KMS-11 (cell line): ENCODE measurements at regions not wholly inside any gene's neighbourhood (a gene's known extent, or its start where the extent isn't known, plus 50 kb on each side); places are given as distances from the start of the nearest gene placed in this dataset.

ENCODE experiments used
- H2AFZ ChIP-seq: fragments of 200-600 bp; sonication (generic); 2 replicates; pipeline ENCODE4 v1.6.1; 2016; ENCODE audit warnings: antibody characterized with exemption, mixed run types, low read depth
- H3K27ac ChIP-seq: fragments of 200-600 bp; sonication (generic); 2 replicates; pipeline ENCODE4 v1.6.1; 2016; ENCODE audit warnings: mild to moderate bottlenecking, mixed run types
- H3K27me3 ChIP-seq: fragments of 200-600 bp; sonication (generic); 2 replicates; pipeline ENCODE4 v1.6.1; 2017; ENCODE audit warnings: mild to moderate bottlenecking, low read depth, mixed run types, moderate library complexity; ENCODE audit not compliant: insufficient read depth
- H3K36me3 ChIP-seq: fragments of 200-600 bp; sonication (generic); 2 replicates; pipeline ENCODE4 v1.6.1; 2017; ENCODE audit warnings: mild to moderate bottlenecking, mixed run types; ENCODE audit not compliant: insufficient read depth
- H3K4me1 ChIP-seq: fragments of 200-600 bp; sonication (generic); 2 replicates; pipeline ENCODE4 v1.6.1; 2016; ENCODE audit warnings: mild to moderate bottlenecking, low read depth, mixed run types; ENCODE audit not compliant: poor library complexity, severe bottlenecking
- H3K4me2 ChIP-seq: fragments of 200-600 bp; sonication (generic); 2 replicates; pipeline ENCODE4 v1.7.0; 2016; ENCODE audit warnings: mild to moderate bottlenecking, mixed run types
- H3K4me3 ChIP-seq: fragments of 200-600 bp; sonication (generic); IDR thresholded peaks from 2 replicates; pipeline ENCODE4 v1.6.1; 2017; ENCODE audit warnings: low read depth, low read length, mixed read lengths; ENCODE audit not compliant: insufficient read depth
- H3K79me2 ChIP-seq: fragments of 200-600 bp; sonication (generic); 2 replicates; pipeline ENCODE4 v1.6.1; 2016; ENCODE audit warnings: low read depth, mixed run types; ENCODE audit not compliant: insufficient read depth
- H3K9ac ChIP-seq: fragments of 200-600 bp; sonication (generic); 2 replicates; pipeline ENCODE4 v1.6.1; 2016; ENCODE audit warnings: mild to moderate bottlenecking, mixed run types
- H4K20me1 ChIP-seq: fragments of 200-600 bp; sonication (generic); 2 replicates; pipeline ENCODE4 v1.6.1; 2016; ENCODE audit warnings: mild to moderate bottlenecking, mixed run types; ENCODE audit not compliant: insufficient read depth
- TF ChIP-seq, protein P1 (sequence below): fragments of 200-600 bp; sonication (generic); conservative IDR thresholded peaks from 2 replicates; pipeline ENCODE4 v1.6.1; 2017; ENCODE audit warnings: low read depth, mild to moderate bottlenecking, antibody characterized with exemption, low read length, moderate library complexity, mixed read lengths

DNA sequence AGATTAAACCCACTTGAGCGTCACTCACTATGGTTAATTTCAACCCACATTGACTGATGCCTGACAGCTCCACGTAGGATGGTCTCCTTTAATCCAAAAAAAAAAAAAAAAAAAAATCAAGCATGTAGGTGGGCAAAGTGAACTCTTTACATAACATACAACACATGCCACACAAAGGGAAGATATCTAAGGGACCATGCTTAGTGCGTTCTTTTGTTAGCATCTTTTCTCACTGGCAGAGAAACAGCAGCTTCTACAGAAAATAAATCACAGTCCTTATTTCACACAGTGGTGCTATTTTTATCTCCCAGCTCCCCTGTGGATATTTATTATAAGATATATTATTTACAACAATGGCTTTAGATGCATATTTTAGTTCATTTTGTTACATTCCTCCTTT is 652.0 kb upstream of the CELF2 start:
- Histone ChIP-seq H3K79me2 (no peaks in the 10 kb centered on the region), H3K4me3 (no peak overlapping the region), H3K36me3 (no peaks in the 10 kb centered on the region), H3K4me2 (no peak overlapping the region), H4K20me1 (no peaks in the 10 kb centered on the region), H3K4me1 (no peaks in the 10 kb centered on the region), H3K27me3 (no peaks in the 10 kb centered on the region), H3K9ac (no peak overlapping the region), H3K27ac (no peak overlapping the region), H2AFZ (no peak overlapping the region)
- TF ChIP-seq, protein P1, sequence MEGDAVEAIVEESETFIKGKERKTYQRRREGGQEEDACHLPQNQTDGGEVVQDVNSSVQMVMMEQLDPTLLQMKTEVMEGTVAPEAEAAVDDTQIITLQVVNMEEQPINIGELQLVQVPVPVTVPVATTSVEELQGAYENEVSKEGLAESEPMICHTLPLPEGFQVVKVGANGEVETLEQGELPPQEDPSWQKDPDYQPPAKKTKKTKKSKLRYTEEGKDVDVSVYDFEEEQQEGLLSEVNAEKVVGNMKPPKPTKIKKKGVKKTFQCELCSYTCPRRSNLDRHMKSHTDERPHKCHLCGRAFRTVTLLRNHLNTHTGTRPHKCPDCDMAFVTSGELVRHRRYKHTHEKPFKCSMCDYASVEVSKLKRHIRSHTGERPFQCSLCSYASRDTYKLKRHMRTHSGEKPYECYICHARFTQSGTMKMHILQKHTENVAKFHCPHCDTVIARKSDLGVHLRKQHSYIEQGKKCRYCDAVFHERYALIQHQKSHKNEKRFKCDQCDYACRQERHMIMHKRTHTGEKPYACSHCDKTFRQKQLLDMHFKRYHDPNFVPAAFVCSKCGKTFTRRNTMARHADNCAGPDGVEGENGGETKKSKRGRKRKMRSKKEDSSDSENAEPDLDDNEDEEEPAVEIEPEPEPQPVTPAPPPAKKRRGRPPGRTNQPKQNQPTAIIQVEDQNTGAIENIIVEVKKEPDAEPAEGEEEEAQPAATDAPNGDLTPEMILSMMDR = no peak

DNA sequence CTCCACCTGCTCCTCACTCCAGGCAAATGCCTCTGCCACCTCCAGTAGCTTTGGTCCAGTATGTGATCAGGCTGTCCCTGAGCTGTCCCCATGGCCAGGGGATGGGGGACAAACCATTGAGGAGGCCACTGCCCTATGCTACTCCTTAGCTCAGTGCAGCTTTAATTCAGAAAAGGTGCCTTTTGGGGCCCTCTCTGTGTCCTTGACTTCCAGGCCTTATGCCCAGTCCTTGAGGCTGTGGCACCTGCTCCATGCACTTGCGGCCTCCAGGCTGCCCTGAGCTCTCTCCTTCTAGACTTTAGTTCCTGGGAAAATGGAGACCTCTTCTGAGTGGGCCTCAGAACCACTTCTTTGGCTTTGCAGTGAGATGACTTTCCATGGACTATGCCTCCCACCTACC is 650.8 kb upstream of the CELF2 start:
- no peak overlapping the region for H2AFZ ChIP-seq
- H3K4me1 ChIP-seq = no peaks in the 10 kb centered on the region
- H3K9ac ChIP-seq = no peak overlapping the region
- H3K27ac ChIP-seq = no peak overlapping the region
- TF ChIP-seq, protein P1 = no peak
- H3K4me3 ChIP-seq = no peak overlapping the region
- H4K20me1 ChIP-seq = no peaks in the 10 kb centered on the region
- H3K79me2 ChIP-seq = no peaks in the 10 kb centered on the region
- no peaks in the 10 kb centered on the region for H3K36me3 ChIP-seq
- no peaks in the 10 kb centered on the region for H3K27me3 ChIP-seq
- H3K4me2 ChIP-seq = no peak overlapping the region

DNA sequence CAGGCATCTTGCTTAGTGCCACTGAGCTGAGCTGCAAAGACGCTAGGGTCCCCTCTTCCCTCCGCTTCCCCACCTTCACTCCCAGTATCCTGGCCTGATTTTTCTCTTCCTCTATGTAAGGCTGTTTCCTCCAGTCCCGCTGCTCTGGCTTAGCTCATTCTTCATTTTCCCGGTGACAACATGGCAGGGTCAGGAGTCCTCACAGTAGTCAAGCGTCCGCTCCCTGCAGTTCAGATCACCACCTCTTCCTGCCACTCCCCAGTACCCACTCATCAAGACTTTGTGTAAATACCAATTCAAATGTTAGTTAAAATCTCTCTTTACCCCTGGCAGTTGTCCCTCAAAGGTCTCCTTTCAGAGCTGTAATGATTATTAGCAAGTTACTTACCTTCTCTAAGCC is 650.4 kb upstream of the CELF2 start:
- H3K27me3 ChIP-seq = no peaks in the 10 kb centered on the region
- no peak overlapping the region for H3K27ac ChIP-seq
- H2AFZ ChIP-seq = no peak overlapping the region
- TF ChIP-seq, protein P1 = no peak
- H3K4me2 ChIP-seq = no peak overlapping the region
- H4K20me1 ChIP-seq = no peaks in the 10 kb centered on the region
- no peaks in the 10 kb centered on the region for H3K36me3 ChIP-seq
- no peak overlapping the region for H3K4me3 ChIP-seq
- H3K79me2 ChIP-seq = no peaks in the 10 kb centered on the region
- H3K9ac ChIP-seq = no peak overlapping the region
- no peaks in the 10 kb centered on the region for H3K4me1 ChIP-seq

DNA sequence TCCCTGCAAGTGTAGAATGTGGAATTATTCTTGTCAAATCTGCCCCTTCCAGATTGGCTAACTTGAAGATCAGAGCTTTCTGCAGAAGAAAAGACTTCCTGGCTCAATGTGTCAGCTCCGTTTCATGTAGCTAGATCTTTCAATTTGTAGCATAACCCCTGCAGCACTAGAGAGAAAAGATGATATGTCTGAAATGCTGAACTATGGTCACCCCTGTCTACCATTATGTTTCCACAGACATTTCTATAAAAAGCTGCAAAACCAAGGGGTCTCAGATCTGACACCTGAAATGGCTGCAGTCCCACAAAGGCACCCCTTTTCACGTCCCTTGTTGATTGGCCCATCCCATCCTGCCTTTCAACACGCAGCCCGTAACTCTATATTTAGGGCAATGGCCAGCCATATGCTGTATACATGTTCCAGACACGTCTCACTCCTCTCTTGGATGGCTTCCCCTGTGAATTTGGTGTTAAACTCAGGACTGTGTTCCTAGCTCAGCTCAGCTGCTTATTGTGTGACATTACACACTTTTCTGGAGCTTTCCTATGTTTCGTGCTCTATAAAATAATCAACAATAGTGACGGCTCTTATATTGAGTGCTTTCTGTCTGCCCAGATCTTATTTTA is 648.6 kb upstream of the CELF2 start:
- no peak overlapping the region for H3K4me3 ChIP-seq
- H3K4me1 ChIP-seq = no peaks in the 10 kb centered on the region
- TF ChIP-seq, protein P1 = no peak
- H3K27me3 ChIP-seq = no peaks in the 10 kb centered on the region
- no peak overlapping the region for H2AFZ ChIP-seq
- no peak overlapping the region for H3K27ac ChIP-seq
- H3K9ac ChIP-seq = no peak overlapping the region
- H4K20me1 ChIP-seq = no peaks in the 10 kb centered on the region
- H3K4me2 ChIP-seq = no peak overlapping the region
- no peaks in the 10 kb centered on the region for H3K79me2 ChIP-seq
- H3K36me3 ChIP-seq = no peaks in the 10 kb centered on the region
